GM18511 (cell line): ENCODE measurements at regions not wholly inside any gene's neighbourhood (a gene's known extent, or its start where the extent isn't known, plus 50 kb on each side); places are given as distances from the start of the nearest gene placed in this dataset.

Experiments
- ATAC-seq: cut with Tn5 transposase; IDR thresholded peaks from one replicate; pipeline ENCODE4 v1.9.1; 2021; ENCODE audit warnings: mild to moderate bottlenecking, moderate library complexity; ENCODE audit not compliant: unreplicated experiment

DNA sequence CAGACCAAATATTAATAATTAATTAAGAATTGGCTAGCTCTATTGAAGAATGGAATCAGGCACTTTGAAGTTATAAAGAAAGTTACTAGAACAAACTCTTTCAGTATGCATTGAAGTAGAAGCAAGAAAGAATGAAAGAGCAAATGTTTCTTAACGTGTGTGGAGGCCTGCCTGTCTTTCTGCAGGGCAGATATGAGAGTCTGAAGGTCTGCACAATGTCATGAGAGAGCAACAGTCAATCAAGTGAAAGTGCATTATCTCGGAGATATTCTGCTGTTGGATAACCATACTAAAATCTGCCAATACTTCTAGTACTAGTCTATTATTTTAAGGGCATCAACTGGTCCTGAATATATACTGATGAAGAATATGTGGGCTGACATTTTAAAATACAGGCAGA is 1270.8 kb downstream of the ZPLD1 start:
- ATAC-seq, result no peak

GRCh38 chr3:103706671-103707070 is 1271.9 kb downstream of the ZPLD1 start:
- ATAC-seq, result no peak

DNA sequence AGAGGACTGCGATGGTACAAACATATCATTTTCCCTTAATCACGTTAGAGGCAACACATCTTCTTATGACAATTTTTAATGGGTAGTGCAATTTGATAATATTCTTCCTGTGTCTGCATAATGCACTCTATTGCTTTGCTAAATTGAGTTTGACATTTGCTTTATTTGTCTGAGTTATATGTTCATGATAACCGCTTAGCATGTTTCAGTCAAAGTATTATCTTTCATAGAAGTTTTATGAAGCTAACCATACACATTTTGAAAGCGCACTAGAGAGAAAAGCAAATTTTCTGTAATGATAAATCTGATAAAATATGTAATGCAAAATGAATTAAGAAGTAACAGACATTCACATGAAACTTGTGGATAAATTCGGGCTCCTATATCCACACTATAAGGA is 1276.9 kb downstream of the ZPLD1 start:
- no peak for ATAC-seq

- ATAC-seq, result no peak
Observed at GRCh38 chr3:103712320-103713008, 1277.6 kb downstream of the ZPLD1 start.

DNA sequence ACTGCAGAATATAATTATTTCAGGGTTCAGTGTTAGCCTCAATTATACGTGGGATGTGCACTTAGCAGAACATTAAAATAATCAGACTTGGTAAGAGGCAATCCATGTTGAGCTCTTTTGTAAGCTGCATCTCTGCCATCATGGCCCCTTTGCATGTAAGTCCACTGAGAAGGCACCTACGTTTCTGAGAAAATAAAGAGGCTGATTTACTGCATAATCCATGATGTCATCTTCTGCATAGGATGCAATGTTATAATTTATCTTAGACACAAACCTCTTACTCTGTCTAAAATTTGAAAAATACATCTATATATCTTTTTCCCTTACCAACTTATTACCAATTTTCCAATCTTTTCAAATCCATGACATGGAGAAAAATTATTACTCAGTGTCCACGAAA is 1294.7 kb downstream of the ZPLD1 start:
- no peak for ATAC-seq

DNA sequence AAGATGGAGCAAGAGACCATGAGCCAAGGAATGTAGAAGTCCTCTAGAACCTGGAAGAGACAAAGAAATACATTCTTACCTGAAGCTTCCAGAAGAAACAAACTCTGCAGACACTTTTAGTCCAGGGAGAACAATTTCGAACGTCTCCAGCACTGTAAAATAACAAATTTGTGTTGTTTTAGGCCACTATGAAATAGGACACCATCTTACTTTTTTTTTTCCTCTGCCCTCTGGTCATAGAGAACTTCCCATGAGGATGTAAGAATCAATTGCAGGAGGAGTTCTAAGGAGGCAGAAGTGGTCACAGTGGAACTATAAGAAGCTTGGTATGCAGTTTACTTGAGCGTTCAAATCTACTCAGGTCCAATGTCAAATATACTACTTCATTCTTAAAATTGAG is 1295.9 kb downstream of the ZPLD1 start:
- ATAC-seq, result no peak

DNA sequence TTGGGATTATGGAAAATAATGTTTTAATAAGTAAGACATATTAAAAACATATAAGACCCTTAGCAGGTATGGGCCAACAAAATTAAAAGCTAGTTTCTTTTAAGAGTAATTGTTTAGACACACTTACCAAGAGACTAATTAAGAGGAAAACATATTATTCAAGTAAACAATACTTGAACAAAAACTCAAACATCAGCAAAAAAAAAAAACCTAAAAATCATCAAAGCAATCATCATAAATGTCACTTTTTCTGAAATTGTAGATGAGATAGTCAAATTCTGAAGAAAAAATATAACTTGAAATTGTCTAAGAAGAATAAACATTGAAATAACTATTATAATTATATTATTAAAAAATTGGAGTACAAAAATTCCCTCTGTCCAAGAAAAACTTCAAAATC is 1318.2 kb downstream of the ZPLD1 start:
- no peak for ATAC-seq

- no peak for ATAC-seq
Observed at GRCh38 chr3:103767635-103768034, 1332.8 kb downstream of the ZPLD1 start.

DNA sequence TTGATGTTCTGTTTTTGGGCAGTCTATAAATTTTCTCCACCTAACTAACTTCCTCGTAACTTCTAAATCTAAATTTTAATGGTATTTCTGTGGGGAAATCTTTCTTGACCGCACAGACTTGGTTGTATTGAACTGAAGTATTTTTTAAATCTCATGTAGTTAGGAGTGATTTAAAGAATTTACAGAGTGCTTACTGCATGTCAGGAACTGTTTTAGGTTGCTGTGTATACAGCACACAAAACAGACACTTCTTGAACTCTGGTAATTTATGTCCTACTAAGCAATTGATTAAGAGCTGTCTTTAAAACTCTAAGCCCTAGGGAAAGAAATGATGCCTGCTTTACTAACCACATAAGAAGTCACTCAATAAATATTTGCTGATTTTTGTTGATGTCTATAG is 1350.2 kb downstream of the ZPLD1 start:
- ATAC-seq, result no peak

DNA sequence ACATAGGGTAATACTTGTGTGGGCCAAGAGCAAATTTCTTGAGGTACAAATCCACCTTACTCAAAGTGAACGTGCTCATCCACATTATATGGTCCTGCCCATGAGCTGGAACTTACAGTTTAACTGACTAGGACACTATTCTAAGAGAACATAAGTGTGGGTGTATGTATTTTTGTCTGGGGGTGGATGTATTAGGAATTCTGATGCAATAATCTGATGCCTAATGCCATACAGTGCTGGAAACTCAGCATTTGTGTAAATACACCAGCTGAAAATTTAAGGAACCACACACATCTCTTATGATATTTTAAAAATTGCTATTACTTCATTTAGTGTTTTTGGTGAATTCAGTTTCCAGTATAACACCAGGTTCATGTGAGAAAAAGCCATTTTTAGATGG is 1350.7 kb downstream of the ZPLD1 start:
- no peak for ATAC-seq

- ATAC-seq, result no peak
Observed at GRCh38 chr3:103786296-103786695, 1351.5 kb downstream of the ZPLD1 start.

DNA sequence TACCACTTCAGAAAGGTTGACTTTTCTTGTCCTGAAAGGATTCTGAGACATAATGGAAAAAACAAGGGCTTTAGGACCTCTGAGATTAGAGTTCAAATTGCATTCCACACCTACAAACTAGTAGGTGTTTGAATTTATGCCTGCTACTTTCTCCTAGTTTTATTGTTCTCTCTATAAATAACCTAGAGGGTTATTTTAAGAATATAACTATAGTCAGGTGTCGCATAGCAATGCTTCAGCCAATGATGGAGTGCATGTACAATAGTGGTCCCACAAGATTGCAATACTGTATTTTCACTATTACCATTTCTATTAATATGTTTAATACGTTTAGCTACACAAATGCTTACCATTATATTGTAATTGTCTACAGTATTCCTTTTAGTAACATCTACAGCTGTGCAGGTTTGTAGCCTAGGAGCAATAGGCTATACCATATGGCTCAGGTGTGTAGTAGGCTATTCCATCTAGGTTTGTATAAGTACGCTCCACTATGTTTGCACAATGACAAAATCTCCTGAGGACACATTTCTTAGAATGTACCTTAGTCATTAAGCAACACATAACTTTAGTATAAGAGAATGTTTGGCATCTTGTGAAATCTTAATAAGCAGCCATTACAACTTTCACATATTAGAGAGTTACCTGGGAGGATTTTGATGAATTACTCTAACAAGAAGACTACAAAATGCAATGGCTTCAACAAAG is 1352.5 kb downstream of the ZPLD1 start:
- ATAC-seq, result no peak

DNA sequence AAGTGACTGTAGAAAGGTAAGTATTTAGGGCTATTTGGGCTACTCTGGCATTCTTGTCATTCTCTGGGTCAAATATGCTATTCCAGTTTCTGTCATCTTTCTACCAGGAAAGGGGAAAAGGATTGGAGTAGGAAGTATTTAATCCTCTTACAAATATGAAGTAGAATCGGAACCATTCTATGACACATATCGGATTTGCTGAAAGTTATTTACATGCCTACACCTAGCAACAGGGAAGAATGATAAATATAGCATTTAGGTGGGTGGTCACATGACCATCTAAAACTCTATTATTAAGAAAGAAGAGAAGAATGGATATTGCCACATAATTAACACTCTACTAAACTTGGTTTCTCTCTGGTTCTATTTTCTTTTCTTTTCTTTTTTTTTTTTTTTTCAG is 1353.1 kb downstream of the ZPLD1 start:
- ATAC-seq, result no peak

DNA sequence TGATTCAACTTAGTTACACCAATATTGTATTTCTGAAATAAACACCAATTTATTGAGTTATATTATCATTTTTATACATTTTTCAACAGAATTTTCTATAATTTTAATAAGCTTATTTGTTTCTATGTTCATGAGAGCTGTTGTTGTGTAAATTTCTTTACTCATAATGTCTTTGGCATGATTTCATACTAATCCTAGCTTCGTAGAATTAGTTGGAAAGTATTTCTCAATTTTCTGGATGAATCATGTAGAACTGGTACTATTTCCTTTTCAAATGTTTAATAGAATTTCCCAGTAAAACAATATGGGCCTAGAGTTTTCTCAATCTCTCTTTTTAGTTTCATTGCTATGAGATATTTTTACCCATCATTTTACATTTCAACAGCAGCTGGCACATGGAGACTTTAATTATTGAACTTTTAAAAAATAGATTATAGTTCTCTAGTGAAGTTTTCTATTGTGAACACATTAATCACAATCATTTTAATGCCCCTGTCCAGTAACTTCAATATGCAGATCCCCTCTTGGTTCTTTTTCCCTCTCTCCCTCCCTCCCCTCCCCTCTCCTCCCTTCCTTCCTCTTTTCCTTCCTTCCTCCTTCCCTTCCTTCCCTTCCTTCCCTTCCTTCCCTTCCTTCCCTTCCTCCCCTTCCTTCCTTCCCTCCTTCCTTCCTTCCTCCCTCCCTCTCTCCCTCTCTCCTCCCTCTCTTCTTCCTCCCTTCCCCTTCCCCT is 1357.1 kb downstream of the ZPLD1 start:
- no peak for ATAC-seq

- ATAC-seq, result no peak
Observed at GRCh38 chr3:103794656-103795055, 1359.8 kb downstream of the ZPLD1 start.

- ATAC-seq, result no peak
Observed at GRCh38 chr3:103796068-103796467, 1361.3 kb downstream of the ZPLD1 start.

- ATAC-seq, result no peak
Observed at GRCh38 chr3:103803787-103804186, 1369.0 kb downstream of the ZPLD1 start.

GRCh38 chr3:103810167-103810566 is 1375.4 kb downstream of the ZPLD1 start:
- no peak for ATAC-seq

- ATAC-seq, result no peak
Observed at GRCh38 chr3:103813955-103814354, 1379.1 kb downstream of the ZPLD1 start.

DNA sequence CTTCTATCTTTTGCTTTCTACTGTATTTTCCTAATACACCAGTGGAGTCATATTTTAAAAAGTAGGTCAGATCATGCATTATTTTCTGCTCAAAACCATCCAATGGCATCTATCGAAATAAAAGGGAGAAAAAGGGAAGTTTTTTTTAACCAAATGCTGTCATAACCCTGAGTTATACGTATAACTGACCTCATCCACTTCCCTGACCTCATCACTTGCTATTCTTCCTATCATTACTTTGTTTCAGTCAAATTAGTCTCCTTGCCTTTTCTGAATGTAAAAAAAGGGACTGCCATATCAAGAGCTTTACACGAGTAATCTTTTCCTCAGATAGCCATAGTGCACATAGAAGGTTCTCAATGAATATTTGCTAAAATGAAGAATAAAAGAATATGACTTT is 1383.6 kb downstream of the ZPLD1 start:
- no peak for ATAC-seq

DNA sequence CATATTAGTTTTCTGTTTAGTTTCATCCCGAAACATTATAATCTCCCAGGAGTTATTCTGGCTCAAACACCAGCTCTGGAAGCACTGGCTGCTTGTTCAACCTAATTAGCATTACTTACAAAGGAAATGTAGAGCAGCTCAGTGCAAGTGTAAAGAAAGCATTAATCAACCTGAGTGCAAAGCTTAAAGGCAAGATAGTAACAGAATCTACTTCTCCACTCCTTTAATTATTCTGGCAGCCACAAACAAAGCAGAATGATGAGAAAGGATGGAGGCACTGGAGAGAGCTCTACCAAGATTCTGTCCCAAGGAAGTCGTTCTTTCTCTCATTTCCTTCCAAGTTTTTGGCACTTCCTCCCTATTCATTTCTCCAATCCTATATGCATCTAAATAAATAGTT is 1384.0 kb downstream of the ZPLD1 start:
- ATAC-seq, result no peak

DNA sequence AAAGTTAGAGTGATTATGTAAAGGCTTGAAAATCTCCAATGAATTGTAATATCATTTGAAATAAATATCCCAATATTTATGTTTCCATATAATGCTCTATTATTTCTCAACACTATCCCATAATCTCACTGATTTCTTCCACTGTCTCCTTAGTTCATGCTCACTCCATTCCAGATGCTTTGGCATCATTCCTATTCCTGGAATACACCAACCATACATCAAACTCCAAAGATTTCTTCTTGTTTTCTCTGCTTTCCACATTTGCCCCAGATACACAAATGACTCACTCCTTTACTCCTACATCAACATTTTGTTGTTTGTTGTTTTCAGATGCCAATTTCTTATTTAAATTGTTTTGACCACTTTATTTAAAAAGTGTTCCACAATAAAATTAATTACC is 1390.8 kb downstream of the ZPLD1 start:
- no peak for ATAC-seq
